GM06990 (cell line): ENCODE measurements at regions not wholly inside any gene's neighbourhood (a gene's known extent, or its start where the extent isn't known, plus 50 kb on each side); places are given as distances from the start of the nearest gene placed in this dataset.

ENCODE experiments used
- DNase-seq: peaks from one replicate; pipeline ENCODE4 v3.0.0-alpha.2; 2011; ENCODE audit not compliant: insufficient read length; ENCODE audit errors: extremely low read depth
- H3K27me3 ChIP-seq: replicated peaks from 2 replicates; pipeline ENCODE4 v1.6.0; 2011; ENCODE audit warnings: low read length; ENCODE audit not compliant: control insufficient read depth, insufficient read depth
- H3K36me3 ChIP-seq: 2 replicates; pipeline ENCODE4 v1.5.1; 2011; ENCODE audit warnings: low read length; ENCODE audit not compliant: control insufficient read depth, insufficient read depth
- H3K4me3 ChIP-seq: replicated peaks from 2 replicates; pipeline ENCODE4 v1.5.1; 2011; ENCODE audit warnings: low read depth, mild to moderate bottlenecking, control low read depth, low read length
- TF ChIP-seq, protein P1 (sequence below): IDR thresholded peaks from 2 replicates; pipeline ENCODE4 v1.5.1; 2011; ENCODE audit warnings: low read length, control low read depth, mild to moderate bottlenecking, inconsistent platforms; ENCODE audit not compliant: insufficient read depth, poor library complexity, severe bottlenecking

DNA sequence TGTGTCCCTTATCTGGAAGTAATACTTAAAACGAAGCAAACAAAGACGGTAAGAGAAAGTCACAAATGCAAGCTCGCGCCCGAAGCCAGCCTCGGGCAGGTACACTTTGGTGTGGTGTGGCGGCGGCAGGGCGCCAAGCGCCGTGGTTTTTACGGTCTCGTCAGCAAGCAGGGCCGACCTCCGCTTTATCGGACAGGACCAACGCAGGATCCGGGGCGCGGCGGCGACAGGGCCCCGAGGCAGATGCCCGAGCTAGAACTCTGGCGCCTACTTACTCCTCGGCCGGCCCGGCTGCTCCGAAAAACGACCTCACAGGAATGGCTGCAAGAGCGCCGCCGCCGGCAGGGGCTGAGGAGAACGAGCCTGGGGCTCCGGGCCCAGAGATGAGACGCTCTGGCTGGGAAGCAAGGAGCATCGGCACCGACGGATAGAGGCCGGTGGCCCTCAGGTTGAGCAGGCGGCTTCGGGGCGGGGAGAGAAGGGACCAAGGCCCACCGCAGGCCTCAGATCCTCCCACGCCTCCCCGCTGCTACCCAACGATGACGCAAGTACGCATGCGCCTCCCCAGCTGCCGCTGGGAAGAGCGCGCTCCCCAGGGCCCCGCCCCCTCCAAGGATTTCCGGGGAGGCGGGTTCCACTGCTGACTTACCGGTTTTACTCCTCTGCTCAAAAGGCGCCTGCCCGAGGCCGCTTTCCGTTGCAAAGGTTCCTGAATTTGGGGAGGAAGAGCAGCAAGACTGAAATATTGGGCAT lies 60.6 kb downstream of the FAM217A start:
- TF ChIP-seq, protein P1, sequence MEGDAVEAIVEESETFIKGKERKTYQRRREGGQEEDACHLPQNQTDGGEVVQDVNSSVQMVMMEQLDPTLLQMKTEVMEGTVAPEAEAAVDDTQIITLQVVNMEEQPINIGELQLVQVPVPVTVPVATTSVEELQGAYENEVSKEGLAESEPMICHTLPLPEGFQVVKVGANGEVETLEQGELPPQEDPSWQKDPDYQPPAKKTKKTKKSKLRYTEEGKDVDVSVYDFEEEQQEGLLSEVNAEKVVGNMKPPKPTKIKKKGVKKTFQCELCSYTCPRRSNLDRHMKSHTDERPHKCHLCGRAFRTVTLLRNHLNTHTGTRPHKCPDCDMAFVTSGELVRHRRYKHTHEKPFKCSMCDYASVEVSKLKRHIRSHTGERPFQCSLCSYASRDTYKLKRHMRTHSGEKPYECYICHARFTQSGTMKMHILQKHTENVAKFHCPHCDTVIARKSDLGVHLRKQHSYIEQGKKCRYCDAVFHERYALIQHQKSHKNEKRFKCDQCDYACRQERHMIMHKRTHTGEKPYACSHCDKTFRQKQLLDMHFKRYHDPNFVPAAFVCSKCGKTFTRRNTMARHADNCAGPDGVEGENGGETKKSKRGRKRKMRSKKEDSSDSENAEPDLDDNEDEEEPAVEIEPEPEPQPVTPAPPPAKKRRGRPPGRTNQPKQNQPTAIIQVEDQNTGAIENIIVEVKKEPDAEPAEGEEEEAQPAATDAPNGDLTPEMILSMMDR, result peak; percentile 39
- peak; percentile 96 for DNase-seq
- Histone ChIP-seq H3K4me3 (peak overlapping the region; percentile 81), H3K27me3 (no peaks in the 10 kb centered on the region), H3K36me3 (no peaks in the 10 kb centered on the region)
